MCF 10A (cell line): ENCODE measurements at regions not wholly inside any gene's neighbourhood (a gene's known extent, or its start where the extent isn't known, plus 50 kb on each side); places are given as distances from the start of the nearest gene placed in this dataset.

Experiments used
- BruUV-seq: library from RNA; stranded (reverse); fragments of 400-500 nt; replicated peaks from 2 replicates; lab custom pipeline; 2021; lab: Mats Ljungman, UMichigan
- CTCF ChIA-PET: fragments of 300-600 bp; sonication (Branson Sonifier 250); formaldehyde crosslinking; extraction: SDS; loops from one replicate; lab custom pipeline; 2021; ENCODE audit warnings: antibody characterized with exemption, inconsistent platforms; lab: Yijun Ruan, JAX
- POLR2A ChIA-PET: fragments of 300-600, 350-650 bp; sonication (Branson Sonifier 250); formaldehyde crosslinking; extraction: SDS; loops from one replicate; lab custom pipeline; 2020; ENCODE audit warnings: antibody characterized with exemption, inconsistent platforms; lab: Yijun Ruan, JAX
- DNase-seq: peaks from one replicate; pipeline ENCODE4 v3.0.0-alpha.2; 2018; ENCODE audit not compliant: unreplicated experiment
- H3K27ac Mint-ChIP-seq: one replicate; pipeline ENCODE4 v1.8.0; 2022; ENCODE audit warnings: mild to moderate bottlenecking, low read depth, mixed read lengths; ENCODE audit not compliant: unreplicated experiment
- H3K27me3 Mint-ChIP-seq: one replicate; pipeline ENCODE4 v1.8.0; 2022; ENCODE audit warnings: mixed read lengths; ENCODE audit not compliant: insufficient read depth, unreplicated experiment
- H3K36me3 Mint-ChIP-seq: one replicate; pipeline ENCODE4 v1.8.0; 2022; ENCODE audit warnings: mild to moderate bottlenecking, moderate library complexity, mixed read lengths; ENCODE audit not compliant: insufficient read depth, unreplicated experiment
- H3K4me1 Mint-ChIP-seq: one replicate; pipeline ENCODE4 v1.8.0; 2022; ENCODE audit warnings: mixed read lengths; ENCODE audit not compliant: insufficient read depth, unreplicated experiment
- H3K4me3 Mint-ChIP-seq: one replicate; pipeline ENCODE4 v1.8.0; 2022; ENCODE audit warnings: mild to moderate bottlenecking, moderate library complexity, mixed read lengths; ENCODE audit not compliant: unreplicated experiment
- H3K9me3 Mint-ChIP-seq: one replicate; pipeline ENCODE4 v1.8.0; 2022; ENCODE audit warnings: mixed read lengths; ENCODE audit not compliant: unreplicated experiment
- intact Hi-C: fragments of 100-400 bp; cut with micrococcal nuclease; formaldehyde crosslinking; loops from 2 replicates; pipeline ENCODE4 v1.14.1; 2022
- TF ChIP-seq, protein P1 (sequence below): fragments of 200-600 bp; IDR thresholded peaks from one replicate; pipeline ENCODE4 v1.8.0; 2022; ENCODE audit warnings: antibody characterized with exemption, mild to moderate bottlenecking; ENCODE audit not compliant: unreplicated experiment

DNA sequence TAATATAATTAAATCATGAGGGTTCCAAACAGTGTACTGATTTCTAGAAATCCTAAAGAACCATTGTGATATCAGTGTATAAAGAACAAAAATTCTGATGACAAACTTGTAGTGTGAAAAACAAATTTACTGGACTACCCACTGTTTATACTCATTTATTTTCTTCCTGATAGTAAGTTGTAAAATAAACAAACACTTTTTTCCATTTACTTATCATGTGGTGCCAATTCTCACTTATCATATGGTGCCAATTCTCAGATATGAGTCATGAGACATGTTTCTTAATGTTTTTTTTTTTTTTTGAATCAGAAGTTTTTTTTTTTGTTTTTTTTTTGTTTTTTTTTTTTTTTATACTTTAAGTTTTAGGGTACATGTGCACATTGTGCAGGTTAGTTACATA lies 137.7 kb downstream of the LEPR start:
- no peaks in the 10 kb centered on the region for H3K36me3 Mint-ChIP-seq
- peaks cover 5% of the 10 kb centered on the region for H3K9me3 Mint-ChIP-seq
- BruUV-seq: no TSS peak
- TF ChIP-seq, protein P1, sequence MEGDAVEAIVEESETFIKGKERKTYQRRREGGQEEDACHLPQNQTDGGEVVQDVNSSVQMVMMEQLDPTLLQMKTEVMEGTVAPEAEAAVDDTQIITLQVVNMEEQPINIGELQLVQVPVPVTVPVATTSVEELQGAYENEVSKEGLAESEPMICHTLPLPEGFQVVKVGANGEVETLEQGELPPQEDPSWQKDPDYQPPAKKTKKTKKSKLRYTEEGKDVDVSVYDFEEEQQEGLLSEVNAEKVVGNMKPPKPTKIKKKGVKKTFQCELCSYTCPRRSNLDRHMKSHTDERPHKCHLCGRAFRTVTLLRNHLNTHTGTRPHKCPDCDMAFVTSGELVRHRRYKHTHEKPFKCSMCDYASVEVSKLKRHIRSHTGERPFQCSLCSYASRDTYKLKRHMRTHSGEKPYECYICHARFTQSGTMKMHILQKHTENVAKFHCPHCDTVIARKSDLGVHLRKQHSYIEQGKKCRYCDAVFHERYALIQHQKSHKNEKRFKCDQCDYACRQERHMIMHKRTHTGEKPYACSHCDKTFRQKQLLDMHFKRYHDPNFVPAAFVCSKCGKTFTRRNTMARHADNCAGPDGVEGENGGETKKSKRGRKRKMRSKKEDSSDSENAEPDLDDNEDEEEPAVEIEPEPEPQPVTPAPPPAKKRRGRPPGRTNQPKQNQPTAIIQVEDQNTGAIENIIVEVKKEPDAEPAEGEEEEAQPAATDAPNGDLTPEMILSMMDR: no peak
- no peak overlapping the region for H3K4me3 Mint-ChIP-seq
- no peak overlapping the region for H3K27ac Mint-ChIP-seq
- CTCF ChIA-PET: no interaction called here
- DNase-seq: peak; percentile 46
- no peaks in the 10 kb centered on the region for H3K27me3 Mint-ChIP-seq
- no peaks in the 10 kb centered on the region for H3K4me1 Mint-ChIP-seq
- POLR2A ChIA-PET: no interaction called here
- intact Hi-C loops: no loop called here

DNA sequence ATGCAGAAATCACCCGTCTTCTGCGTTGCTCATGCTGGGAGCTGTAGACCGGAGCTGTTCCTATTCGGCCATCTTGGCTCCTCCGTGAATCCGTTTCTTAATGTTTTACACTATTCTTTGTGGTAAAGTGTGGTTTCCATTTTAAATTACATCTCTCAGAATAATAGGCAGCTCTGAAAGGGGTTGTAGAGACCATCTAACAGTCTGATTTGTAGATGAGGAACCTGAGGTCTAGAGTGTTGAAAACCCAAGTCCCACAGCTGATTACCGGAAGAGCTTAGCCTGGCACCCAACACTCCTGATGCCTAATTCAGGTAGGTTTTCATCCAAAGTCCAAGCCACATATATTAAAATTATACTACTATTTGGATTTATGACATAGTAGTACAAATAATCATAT lies 144.0 kb downstream of the LEPR start:
- Mint-ChIP-seq H3K4me3 (no peak overlapping the region), H3K27ac (no peak overlapping the region), H3K4me1 (no peaks in the 10 kb centered on the region), H3K9me3 (peaks cover 6% of the 10 kb centered on the region), H3K36me3 (no peaks in the 10 kb centered on the region), H3K27me3 (no peaks in the 10 kb centered on the region)
- POLR2A ChIA-PET: no interaction called here
- no TSS peak for BruUV-seq
- intact Hi-C loops: no loop called here
- DNase-seq: no peak
- CTCF ChIA-PET: no interaction called here
- TF ChIP-seq, protein P1: no peak

DNA sequence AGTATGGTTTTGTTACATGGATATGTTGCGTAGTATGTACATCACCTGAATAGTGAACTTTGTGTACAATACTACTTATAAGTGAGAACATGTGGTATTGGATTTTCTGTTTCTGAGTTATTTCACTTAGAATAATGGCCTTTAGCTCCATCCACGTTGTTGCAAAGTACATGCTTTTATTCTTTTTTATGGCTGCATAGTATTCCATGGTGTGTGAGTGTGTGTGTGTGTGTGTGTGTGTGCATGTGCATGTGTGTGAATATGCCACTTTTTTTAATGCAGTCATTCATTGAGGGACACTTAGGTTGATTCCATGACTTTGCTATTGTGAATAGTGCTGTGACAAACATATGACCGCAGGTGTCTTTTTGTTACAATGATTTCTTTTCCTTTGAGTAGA lies 147.8 kb downstream of the LEPR start:
- H3K36me3 Mint-ChIP-seq: no peaks in the 10 kb centered on the region
- no TSS peak for BruUV-seq
- intact Hi-C loops: no loop called here
- TF ChIP-seq, protein P1: no peak
- ChIA-PET CTCF (no interaction called here), POLR2A (no interaction called here)
- no peak overlapping the region for H3K27ac Mint-ChIP-seq
- no peak overlapping the region for H3K4me3 Mint-ChIP-seq
- no peaks in the 10 kb centered on the region for H3K4me1 Mint-ChIP-seq
- H3K9me3 Mint-ChIP-seq: peaks cover 6% of the 10 kb centered on the region
- DNase-seq: no peak
- no peaks in the 10 kb centered on the region for H3K27me3 Mint-ChIP-seq

DNA sequence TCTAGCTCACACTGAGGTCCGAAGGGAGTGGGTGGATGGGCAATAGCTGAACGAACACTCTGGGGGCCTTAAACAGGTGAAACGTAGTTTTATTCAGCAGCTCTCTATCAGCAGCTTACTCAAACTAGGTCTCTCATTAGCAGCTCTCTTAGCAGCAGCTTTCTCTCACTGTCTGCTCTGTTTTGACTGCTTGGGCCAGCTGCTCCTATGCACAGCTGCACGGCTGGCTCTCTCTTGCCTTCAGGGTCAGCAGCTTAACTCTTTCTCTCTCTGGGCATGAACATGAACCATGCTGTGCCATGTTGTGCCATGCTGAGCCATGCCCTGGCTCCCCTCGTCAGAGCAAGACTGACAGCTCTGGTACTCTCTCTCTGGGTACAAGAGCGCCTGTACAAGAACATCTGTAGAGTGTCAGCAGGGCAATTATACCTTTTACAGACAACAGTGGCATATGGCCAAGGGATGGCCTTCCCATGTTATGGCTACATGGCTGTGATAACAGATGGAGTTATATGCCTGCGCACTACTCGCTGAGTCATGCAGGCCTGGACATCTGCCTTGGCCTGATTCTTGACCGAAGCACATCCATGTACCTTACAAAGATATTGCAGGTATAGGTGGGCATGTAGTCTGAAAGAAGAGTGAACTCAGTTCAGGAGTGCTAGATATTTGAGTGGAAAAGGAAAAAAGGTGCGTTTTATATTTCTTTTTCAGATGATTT lies 152.4 kb downstream of the LEPR start:
- Mint-ChIP-seq H3K9me3 (peaks cover 6% of the 10 kb centered on the region), H3K27ac (no peak overlapping the region), H3K4me1 (peaks cover 5% of the 10 kb centered on the region), H3K27me3 (no peaks in the 10 kb centered on the region), H3K36me3 (no peaks in the 10 kb centered on the region), H3K4me3 (no peak overlapping the region)
- ChIA-PET CTCF (interaction anchor here (1.5 kb wide), 1 partner anchor 10 kb away, joined by 3 read pairs; no protein-coding TSS in a partner anchor), POLR2A (interaction anchor here (0.5 kb wide), 1 partner anchor 19 kb away, joined by 4 read pairs; no protein-coding TSS in a partner anchor)
- TF ChIP-seq, protein P1: no peak
- no TSS peak for BruUV-seq
- intact Hi-C loops: no loop called here
- DNase-seq: no peak
